H9 (cell line): ENCODE measurements at regions not wholly inside any gene's neighbourhood (a gene's known extent, or its start where the extent isn't known, plus 50 kb on each side); places are given as distances from the start of the nearest gene placed in this dataset.

Experiments
- DNase-seq: peaks from one replicate; pipeline ENCODE4 v3.0.0-alpha.2; 2017
- H2AFZ ChIP-seq: one replicate; pipeline ENCODE4 v1.6.1; 2013; ENCODE audit warnings: mild to moderate bottlenecking, low read length, control low read depth, moderate library complexity
- H2AK5ac ChIP-seq: 2 replicates; pipeline ENCODE4 v1.6.1; 2013; ENCODE audit warnings: low read length, control low read depth, mixed read lengths; ENCODE audit not compliant: insufficient read length
- H2BK120ac ChIP-seq: one replicate; pipeline ENCODE4 v1.6.1; 2013; ENCODE audit warnings: low read depth, mild to moderate bottlenecking, low read length, control low read depth, inconsistent platforms; ENCODE audit not compliant: poor library complexity, severe bottlenecking
- H2BK12ac ChIP-seq: 2 replicates; pipeline ENCODE4 v1.6.1; 2013; ENCODE audit warnings: low read length, control low read depth, mixed read lengths, low read depth; ENCODE audit not compliant: insufficient read length
- H2BK15ac ChIP-seq: 2 replicates; pipeline ENCODE4 v1.6.1; 2013; ENCODE audit warnings: low read depth, low read length, control low read depth
- H2BK20ac ChIP-seq: one replicate; pipeline ENCODE4 v1.6.1; 2013; ENCODE audit warnings: low read depth, mild to moderate bottlenecking, low read length, control low read depth, inconsistent platforms; ENCODE audit not compliant: poor library complexity, severe bottlenecking
- H2BK5ac ChIP-seq: 2 replicates; pipeline ENCODE4 v1.6.1; 2013; ENCODE audit warnings: low read length, control low read depth, mixed read lengths; ENCODE audit not compliant: insufficient read length
- H3K14ac ChIP-seq: 2 replicates; pipeline ENCODE4 v1.6.1; 2013; ENCODE audit warnings: low read length, control low read depth; ENCODE audit not compliant: insufficient read depth
- H3K18ac ChIP-seq: 2 replicates; pipeline ENCODE4 v1.6.1; 2013; ENCODE audit warnings: low read depth, mild to moderate bottlenecking, mixed read lengths, low read length, control low read depth; ENCODE audit not compliant: insufficient read length
- H3K23ac ChIP-seq: 2 replicates; pipeline ENCODE4 v1.6.1; 2013; ENCODE audit warnings: low read length, control low read depth, mixed read lengths, low read depth; ENCODE audit not compliant: insufficient read length
- H3K23me2 ChIP-seq: 2 replicates; pipeline ENCODE4 v1.6.1; 2013; ENCODE audit warnings: low read depth, mild to moderate bottlenecking, mixed read lengths, low read length, control low read depth; ENCODE audit not compliant: insufficient read length, poor library complexity, severe bottlenecking
- H3K27ac ChIP-seq: 2 replicates; pipeline ENCODE4 v1.5.1; 2013; ENCODE audit warnings: low read length, control low read depth, mixed read lengths, low read depth; ENCODE audit not compliant: insufficient read length
- H3K27me3 ChIP-seq: 2 replicates; pipeline ENCODE4 v1.6.1; 2013; ENCODE audit warnings: low read length, control low read depth, inconsistent platforms; ENCODE audit not compliant: insufficient read depth
- H3K4ac ChIP-seq: 2 replicates; pipeline ENCODE4 v1.6.1; 2013; ENCODE audit warnings: low read depth, mild to moderate bottlenecking, control low read depth, inconsistent platforms, low read length, moderate library complexity
- H3K4me1 ChIP-seq: 2 replicates; pipeline ENCODE4 v1.6.1; 2013; ENCODE audit warnings: low read length, control low read depth, inconsistent platforms; ENCODE audit not compliant: insufficient read depth
- H3K4me2 ChIP-seq: 2 replicates; pipeline ENCODE4 v1.6.1; 2013; ENCODE audit warnings: low read length, control low read depth, mixed read lengths; ENCODE audit not compliant: insufficient read length, insufficient read depth
- H3K56ac ChIP-seq: 2 replicates; pipeline ENCODE4 v1.6.1; 2013; ENCODE audit warnings: low read depth, mild to moderate bottlenecking, mixed read lengths, low read length, control low read depth; ENCODE audit not compliant: insufficient read length
- H3K79me1 ChIP-seq: 2 replicates; pipeline ENCODE4 v1.6.1; 2013; ENCODE audit warnings: low read depth, mild to moderate bottlenecking, moderate library complexity, low read length, control low read depth, inconsistent platforms; ENCODE audit not compliant: insufficient read depth, poor library complexity, severe bottlenecking
- H3K79me2 ChIP-seq: 2 replicates; pipeline ENCODE4 v1.6.1; 2013; ENCODE audit warnings: low read length, control low read depth, inconsistent platforms; ENCODE audit not compliant: insufficient read depth
- H3K9ac ChIP-seq: 2 replicates; pipeline ENCODE4 v1.6.1; 2013; ENCODE audit warnings: low read length, control low read depth, mixed read lengths; ENCODE audit not compliant: insufficient read length; ENCODE audit errors: extremely low read depth
- H3K9me3 ChIP-seq: one replicate; pipeline ENCODE4 v1.6.1; 2013; ENCODE audit warnings: low read depth, low read length, inconsistent platforms; ENCODE audit not compliant: control insufficient read depth
- H3T11ph ChIP-seq: one replicate; pipeline ENCODE4 v1.6.1; 2013; ENCODE audit warnings: mild to moderate bottlenecking, low read length, control low read depth, inconsistent platforms
- H4K20me1 ChIP-seq: one replicate; pipeline ENCODE4 v1.6.1; 2013; ENCODE audit not compliant: control insufficient read depth, insufficient read length, insufficient read depth
- H4K5ac ChIP-seq: 2 replicates; pipeline ENCODE4 v1.6.1; 2013; ENCODE audit warnings: low read depth, mild to moderate bottlenecking, mixed read lengths, low read length, control low read depth; ENCODE audit not compliant: insufficient read length
- H4K8ac ChIP-seq: replicated peaks from 2 replicates; pipeline ENCODE4 v1.6.1; 2013; ENCODE audit warnings: low read length, control low read depth, mixed read lengths, low read depth; ENCODE audit not compliant: insufficient read length
- H4K91ac ChIP-seq: 2 replicates; pipeline ENCODE4 v1.6.1; 2013; ENCODE audit warnings: low read depth, mild to moderate bottlenecking, moderate library complexity, mixed read lengths, low read length, control low read depth; ENCODE audit not compliant: insufficient read length
- H3K27ac Mint-ChIP-seq, 3 experiments: 2 replicates in 2 of 3; 3 replicates in 1 of 3; pipeline ENCODE4 v1.8.0; 2020 to 2021; ENCODE audit warnings: mixed read lengths in 3 of 3, mild to moderate bottlenecking in 1 of 3, moderate library complexity in 1 of 3
- H3K27me3 Mint-ChIP-seq: 2 replicates; pipeline ENCODE4 v1.8.0; 2021; ENCODE audit warnings: low read depth, mild to moderate bottlenecking, moderate library complexity, mixed read lengths
- H3K36me3 Mint-ChIP-seq, 3 experiments: 2 replicates in 2 of 3; 3 replicates in 1 of 3; pipeline ENCODE4 v1.8.0; 2020 to 2021; ENCODE audit warnings: low read depth in 3 of 3, mixed read lengths in 3 of 3; ENCODE audit not compliant: insufficient read depth in 1 of 3
- H3K4me1 Mint-ChIP-seq, 2 experiments: 2 replicates each; pipeline ENCODE4 v1.8.0; 2020; ENCODE audit warnings: mixed read lengths in 2 of 2
- H3K4me3 Mint-ChIP-seq, 2 experiments: 2 replicates in 1 of 2; 3 replicates in 1 of 2; pipeline ENCODE4 v1.8.0; 2020 to 2021; ENCODE audit warnings: mild to moderate bottlenecking in 2 of 2, mixed read lengths in 2 of 2, moderate library complexity in 1 of 2
- H3K9me3 Mint-ChIP-seq, 2 experiments: 2 replicates in 1 of 2; 3 replicates in 1 of 2; pipeline ENCODE4 v1.8.0; 2020; ENCODE audit warnings: mild to moderate bottlenecking in 2 of 2, mixed read lengths in 2 of 2, moderate library complexity in 1 of 2
- CTCF ChIP-seq: fragments of 200-600 bp; sonication (generic); conservative IDR thresholded peaks from 3 replicates; pipeline ENCODE4 v1.8.0; 2021; ENCODE audit warnings: antibody characterized with exemption, mild to moderate bottlenecking
- WGBS: extraction: QIAGEN DNeasy Blood & Tissue Kit; methylation state at CpG from one replicate; pipeline ENCODE4 v1.1.7; 2013; ENCODE audit warnings: missing lambda C conversion rate, low lambda C conversion rate, mixed read lengths; ENCODE audit not compliant: insufficient read length; ENCODE audit errors: extremely low coverage; 5-methylcytosine and 5-hydroxymethylcytosine counted together

- H3K4me1 Mint-ChIP-seq, result peaks cover 23 to 40% of the 10 kb centered on the region in 2 experiments
Observed at GRCh38 chr20:51094221-51094620, 71.3 kb upstream of the KCNG1 start.

More at GRCh38 chr20:51094221-51094620, 71.3 kb upstream of the KCNG1 start:
- Histone ChIP-seq H3K4me2 (no peak overlapping the region), H2BK15ac (no peak overlapping the region), H2AK5ac (no peak overlapping the region), H2BK12ac (no peak overlapping the region), H3K79me1 (no peaks in the 10 kb centered on the region), H3K23ac (no peak overlapping the region), H3K9me3 (no peaks in the 10 kb centered on the region), H3K4ac (no peak overlapping the region), H2BK20ac (no peak overlapping the region), H3K23me2 (no peaks in the 10 kb centered on the region), H3T11ph (no peak overlapping the region), H3K27me3 (no peaks in the 10 kb centered on the region), H4K5ac (no peak overlapping the region), H4K91ac (no peak overlapping the region), H3K79me2 (no peaks in the 10 kb centered on the region), H3K27ac (no peak overlapping the region), H4K20me1 (no peaks in the 10 kb centered on the region), H3K4me1 (no peaks in the 10 kb centered on the region), H3K18ac (no peak overlapping the region), H4K8ac (no peak overlapping the region), H3K14ac (no peak overlapping the region), H2AFZ (no peak overlapping the region), H3K9ac (no peak overlapping the region), H2BK5ac (no peak overlapping the region), H2BK120ac (no peak overlapping the region), H3K56ac (no peak overlapping the region)
- Mint-ChIP-seq H3K27me3 (peaks cover 6% of the 10 kb centered on the region), H3K9me3 (no peaks in the 10 kb centered on the region; a peak in 2 of 5 replicates), H3K4me3 (no peak overlapping the region), H3K27ac (no peak overlapping the region), H3K36me3 (no peaks in the 10 kb centered on the region; a peak in 1 of 7 replicates)
- no peak for DNase-seq
- no CpG with 5 or more reads among the region's 4 CpGs for WGBS
- TF ChIP-seq CTCF, result no peak
